Prostate gland (tissue), 2 donors: ENCODE measurements at regions not wholly inside any gene's neighbourhood (a gene's known extent, or its start where the extent isn't known, plus 50 kb on each side); places are given as distances from the start of the nearest gene placed in this dataset.

Source experiments
- POLR2A ChIP-seq: fragments of 450-650 bp; IDR thresholded peaks from one replicate; pipeline ENCODE4 v1.6.1; 2016; ENCODE audit warnings: antibody characterized with exemption, mild to moderate bottlenecking
- POLR2AphosphoS5 ChIP-seq: sonication (generic); formaldehyde crosslinking; IDR thresholded peaks from one replicate; pipeline ENCODE4 v1.6.1; 2017; ENCODE audit warnings: antibody characterized with exemption
- TF ChIP-seq, protein P1 (sequence below), 4 experiments: fragments of 200-600 bp in 2 of 4; fragments of 450-650 bp in 2 of 4; sonication (generic) in 2 of 4; IDR thresholded peaks; 1 replicate in 3 of 4; 2 replicates in 1 of 4; pipeline ENCODE4 v1.5.1; 2016 to 2019; ENCODE audit warnings: antibody characterized with exemption in 4 of 4, mild to moderate bottlenecking in 2 of 4, moderate library complexity in 2 of 4

DNA sequence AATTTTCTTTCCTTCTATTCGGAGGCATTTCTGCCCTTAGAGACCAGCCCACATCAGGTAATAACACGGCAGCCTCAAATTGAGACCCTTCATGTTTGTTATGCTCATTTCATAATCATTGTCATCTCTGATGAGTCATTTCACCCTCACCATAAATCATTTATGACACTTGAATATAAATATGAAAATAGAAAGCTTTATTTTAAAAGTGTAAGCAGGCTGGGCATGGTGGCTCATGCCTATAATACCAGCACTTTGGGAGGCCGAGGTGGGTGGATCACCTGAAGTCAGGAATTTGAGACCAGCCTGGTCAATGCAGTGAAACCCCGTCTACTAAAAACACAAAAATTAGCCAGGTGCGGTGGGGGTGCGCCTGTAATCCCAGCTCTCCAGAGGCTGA is 57.4 kb upstream of the EGFR start:
- TF ChIP-seq POLR2A (no peak), POLR2AphosphoS5 (no peak)
- TF ChIP-seq, protein P1, sequence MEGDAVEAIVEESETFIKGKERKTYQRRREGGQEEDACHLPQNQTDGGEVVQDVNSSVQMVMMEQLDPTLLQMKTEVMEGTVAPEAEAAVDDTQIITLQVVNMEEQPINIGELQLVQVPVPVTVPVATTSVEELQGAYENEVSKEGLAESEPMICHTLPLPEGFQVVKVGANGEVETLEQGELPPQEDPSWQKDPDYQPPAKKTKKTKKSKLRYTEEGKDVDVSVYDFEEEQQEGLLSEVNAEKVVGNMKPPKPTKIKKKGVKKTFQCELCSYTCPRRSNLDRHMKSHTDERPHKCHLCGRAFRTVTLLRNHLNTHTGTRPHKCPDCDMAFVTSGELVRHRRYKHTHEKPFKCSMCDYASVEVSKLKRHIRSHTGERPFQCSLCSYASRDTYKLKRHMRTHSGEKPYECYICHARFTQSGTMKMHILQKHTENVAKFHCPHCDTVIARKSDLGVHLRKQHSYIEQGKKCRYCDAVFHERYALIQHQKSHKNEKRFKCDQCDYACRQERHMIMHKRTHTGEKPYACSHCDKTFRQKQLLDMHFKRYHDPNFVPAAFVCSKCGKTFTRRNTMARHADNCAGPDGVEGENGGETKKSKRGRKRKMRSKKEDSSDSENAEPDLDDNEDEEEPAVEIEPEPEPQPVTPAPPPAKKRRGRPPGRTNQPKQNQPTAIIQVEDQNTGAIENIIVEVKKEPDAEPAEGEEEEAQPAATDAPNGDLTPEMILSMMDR (IDR thresholded peaks at IDR 0.05): no peak
